Muscle of leg (tissue), 3 donors: ENCODE measurements at regions not wholly inside any gene's neighbourhood (a gene's known extent, or its start where the extent isn't known, plus 50 kb on each side); places are given as distances from the start of the nearest gene placed in this dataset.

Experiments used
- DNase-seq: peaks from one replicate; pipeline ENCODE4 v3.0.0; 2013
- H3K27ac ChIP-seq: one replicate; pipeline ENCODE4 v1.5.1; 2013; ENCODE audit warnings: mild to moderate bottlenecking, low read length, control low read depth
- H3K27me3 ChIP-seq: one replicate; pipeline ENCODE4 v1.6.1; 2013; ENCODE audit warnings: low read length; ENCODE audit not compliant: control insufficient read depth, insufficient read depth
- H3K36me3 ChIP-seq: one replicate; pipeline ENCODE4 v1.6.1; 2013; ENCODE audit warnings: low read length; ENCODE audit not compliant: control insufficient read depth, insufficient read depth
- H3K4me1 ChIP-seq: one replicate; pipeline ENCODE4 v1.6.1; 2013; ENCODE audit warnings: low read length; ENCODE audit not compliant: control insufficient read depth, insufficient read depth
- H3K4me3 ChIP-seq: one replicate; pipeline ENCODE4 v1.5.1; 2013; ENCODE audit warnings: low read length, control low read depth
- H3K9me3 ChIP-seq: replicated peaks from 2 replicates; pipeline ENCODE4 v1.6.1; 2013; ENCODE audit warnings: low read depth, low read length; ENCODE audit not compliant: control insufficient read depth
- WGBS: methylation state at CpG from one replicate; pipeline ENCODE4 v1.1.5; 2013; ENCODE audit warnings: missing lambda C conversion rate; ENCODE audit not compliant: insufficient coverage; 5-methylcytosine and 5-hydroxymethylcytosine counted together

DNA sequence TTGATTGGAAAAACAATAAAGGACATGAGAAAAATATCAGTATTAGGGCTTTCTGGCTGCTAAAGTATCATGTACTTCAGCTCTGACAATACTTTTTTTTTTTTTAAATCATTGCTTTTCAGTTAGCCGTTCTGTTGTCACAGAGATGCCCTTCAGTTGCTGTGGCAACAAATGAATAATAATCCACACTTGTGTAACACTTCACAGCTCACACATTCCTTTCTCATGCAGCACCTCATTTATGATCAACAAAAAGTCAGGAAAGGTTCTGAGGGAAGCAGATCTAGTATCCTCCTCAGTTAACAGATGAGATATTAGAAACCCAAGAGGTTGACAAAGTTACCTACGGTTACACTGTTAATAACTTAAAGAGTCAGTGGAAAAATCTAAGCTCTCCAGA, 444.2 kb upstream of the SLIT2 start:
- Histone ChIP-seq H3K36me3 (no peaks in the 10 kb centered on the region), H3K27ac (no peak overlapping the region), H3K4me1 (no peaks in the 10 kb centered on the region), H3K9me3 (no peaks in the 10 kb centered on the region), H3K4me3 (no peak overlapping the region), H3K27me3 (no peaks in the 10 kb centered on the region)
- no peak for DNase-seq
- no CpG with 5 or more reads among the region's 2 CpGs for WGBS

GRCh38 chr4:19806865-19807264, 444.8 kb upstream of the SLIT2 start:
- no peaks in the 10 kb centered on the region for H3K27me3 ChIP-seq
- H3K4me1 ChIP-seq, result no peaks in the 10 kb centered on the region
- H3K4me3 ChIP-seq, result no peak overlapping the region
- H3K27ac ChIP-seq, result no peak overlapping the region
- DNase-seq, result no peak
- WGBS, result no CpG with 5 or more reads among the region's 1 CpG
- H3K36me3 ChIP-seq, result no peaks in the 10 kb centered on the region
- no peaks in the 10 kb centered on the region for H3K9me3 ChIP-seq

- Histone ChIP-seq H3K4me1 (no peaks in the 10 kb centered on the region), H3K27me3 (no peaks in the 10 kb centered on the region), H3K9me3 (no peaks in the 10 kb centered on the region), H3K27ac (no peak overlapping the region), H3K36me3 (no peaks in the 10 kb centered on the region), H3K4me3 (no peak overlapping the region)
- no peak for DNase-seq
- WGBS, result no CpG with 5 or more reads among the region's 2 CpGs
Measured at GRCh38 chr4:19803406-19803805, 448.3 kb upstream of the SLIT2 start.

DNA sequence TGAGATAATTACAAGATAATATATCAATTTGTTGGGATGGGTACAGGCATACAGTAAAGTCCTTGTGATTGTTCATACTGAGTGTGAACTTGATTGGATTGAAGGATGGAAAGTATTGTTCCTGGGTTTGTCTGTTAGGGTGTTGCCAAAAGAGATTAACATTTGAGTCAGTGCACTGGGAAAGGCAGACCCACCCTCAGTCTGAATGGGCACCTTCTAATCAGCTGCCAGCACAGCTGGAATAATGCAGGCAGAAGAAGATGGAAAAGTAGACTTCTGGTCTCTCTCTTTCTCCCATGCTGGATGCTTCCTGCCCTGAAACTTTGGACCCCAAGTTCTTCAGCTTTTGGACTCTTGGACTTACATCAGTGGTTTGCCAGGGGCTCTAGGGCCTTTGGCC, 457.9 kb upstream of the SLIT2 start:
- DNase-seq, result no peak
- Histone ChIP-seq H3K36me3 (no peaks in the 10 kb centered on the region), H3K4me3 (no peak overlapping the region), H3K9me3 (no peaks in the 10 kb centered on the region), H3K27me3 (no peaks in the 10 kb centered on the region), H3K4me1 (no peaks in the 10 kb centered on the region), H3K27ac (no peak overlapping the region)

GRCh38 chr4:19791422-19792123, 460.1 kb upstream of the SLIT2 start:
- Histone ChIP-seq H3K4me1 (no peaks in the 10 kb centered on the region), H3K27ac (no peak overlapping the region), H3K27me3 (no peaks in the 10 kb centered on the region), H3K9me3 (no peaks in the 10 kb centered on the region), H3K4me3 (no peak overlapping the region), H3K36me3 (no peaks in the 10 kb centered on the region)
- WGBS, result 87% methylated on average over 2 of the region's 5 CpGs
- no peak for DNase-seq

GRCh38 chr4:19786616-19787015, 465.1 kb upstream of the SLIT2 start:
- Histone ChIP-seq H3K4me3 (no peak overlapping the region), H3K36me3 (no peaks in the 10 kb centered on the region), H3K27me3 (no peaks in the 10 kb centered on the region), H3K9me3 (peaks cover 11% of the 10 kb centered on the region), H3K27ac (no peak overlapping the region), H3K4me1 (no peaks in the 10 kb centered on the region)
- DNase-seq, result no peak
- WGBS, result no CpG with 5 or more reads among the region's 1 CpG

DNA sequence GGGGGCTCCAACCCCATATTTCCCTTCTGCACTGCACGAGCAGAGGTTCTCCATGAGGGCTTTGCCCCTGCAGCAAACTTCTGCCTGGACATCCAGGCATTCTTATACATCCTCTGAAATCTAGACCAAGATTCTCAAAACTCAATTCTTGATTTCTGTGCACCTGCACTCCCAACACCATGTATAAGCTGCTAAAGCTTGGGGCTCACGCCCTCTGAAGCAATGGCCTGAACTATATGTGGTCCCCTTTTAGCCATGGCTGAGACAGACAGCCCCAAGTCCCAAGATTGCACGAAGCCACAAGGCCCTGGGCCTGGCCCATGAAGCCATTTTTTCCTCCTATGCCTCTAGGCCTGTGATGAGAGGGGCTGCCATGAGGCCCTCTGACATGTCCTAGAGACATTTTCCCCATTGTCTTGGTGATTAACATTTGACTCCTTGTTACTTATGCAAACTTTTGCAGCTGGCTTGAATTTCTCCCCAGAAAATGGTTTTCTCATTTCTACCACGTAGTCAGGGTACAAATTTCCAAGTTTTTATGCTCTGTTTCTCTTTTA, 468.0 kb upstream of the SLIT2 start:
- H3K27ac ChIP-seq, result no peak overlapping the region
- H3K9me3 ChIP-seq, result peaks cover 11% of the 10 kb centered on the region
- WGBS, result 95% methylated on average over 2 of the region's 4 CpGs
- no peaks in the 10 kb centered on the region for H3K4me1 ChIP-seq
- DNase-seq, result no peak
- no peaks in the 10 kb centered on the region for H3K36me3 ChIP-seq
- no peaks in the 10 kb centered on the region for H3K27me3 ChIP-seq
- no peak overlapping the region for H3K4me3 ChIP-seq

- Histone ChIP-seq H3K27me3 (no peaks in the 10 kb centered on the region), H3K9me3 (peaks cover 11% of the 10 kb centered on the region), H3K4me1 (no peaks in the 10 kb centered on the region), H3K4me3 (no peak overlapping the region), H3K36me3 (no peaks in the 10 kb centered on the region), H3K27ac (no peak overlapping the region)
- DNase-seq, result no peak
- 100% methylated on average over 1 of the region's 3 CpGs for WGBS
Measured at GRCh38 chr4:19780871-19781270, 470.8 kb upstream of the SLIT2 start.

DNA sequence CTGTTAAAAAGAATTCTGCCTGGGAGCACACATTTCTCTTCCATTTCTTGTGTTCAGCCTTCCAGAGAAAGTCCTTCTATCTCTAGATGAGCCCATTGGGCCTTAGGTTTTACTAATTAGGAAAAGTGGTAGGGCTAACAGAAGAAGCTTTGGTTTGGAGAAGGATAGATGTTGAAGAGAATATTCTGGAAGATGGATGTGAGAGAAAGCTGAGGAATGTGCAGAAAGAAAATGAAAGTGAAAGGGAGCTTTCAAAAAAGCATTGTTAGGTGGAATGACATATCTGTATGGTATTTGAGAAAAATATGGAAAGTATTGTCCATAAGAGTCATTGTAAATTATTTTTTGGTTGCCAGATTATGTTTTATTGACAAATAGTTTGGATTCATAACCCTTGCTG, 474.8 kb upstream of the SLIT2 start:
- Histone ChIP-seq H3K27ac (no peak overlapping the region), H3K9me3 (no peaks in the 10 kb centered on the region), H3K4me1 (no peaks in the 10 kb centered on the region), H3K4me3 (no peak overlapping the region), H3K36me3 (no peaks in the 10 kb centered on the region), H3K27me3 (no peaks in the 10 kb centered on the region)
- peak; percentile 18 for DNase-seq

- no peak for DNase-seq
- no peak overlapping the region for H3K27ac ChIP-seq
- H3K4me1 ChIP-seq, result no peaks in the 10 kb centered on the region
- H3K27me3 ChIP-seq, result no peaks in the 10 kb centered on the region
- H3K4me3 ChIP-seq, result no peak overlapping the region
- no peaks in the 10 kb centered on the region for H3K9me3 ChIP-seq
- 89% methylated on average over 5 of the region's 10 CpGs for WGBS
- no peaks in the 10 kb centered on the region for H3K36me3 ChIP-seq
Measured at GRCh38 chr4:19776021-19776459, 475.7 kb upstream of the SLIT2 start.
